A549 (cell line): ENCODE measurements at regions not wholly inside any gene's neighbourhood (a gene's known extent, or its start where the extent isn't known, plus 50 kb on each side); places are given as distances from the start of the nearest gene placed in this dataset.

ENCODE experiments used
- CTCF ChIP-seq: fragments of >200 bp; sonication (Bioruptor Twin); formaldehyde crosslinking; IDR thresholded peaks from 3 replicates; pipeline ENCODE4 v1.5.1; 2016
- HDAC2 ChIP-seq: fragments of 200-600 bp; sonication (generic); IDR thresholded peaks from 2 replicates; pipeline ENCODE4 v1.6.1; 2016
- HMGXB4 ChIP-seq: fragments of 250-450 bp; sonication (Bioruptor Pico); IDR thresholded peaks from 2 replicates; pipeline ENCODE4 v1.5.0; 2021; ENCODE audit warnings: mild to moderate bottlenecking, moderate library complexity, borderline replicate concordance
- MAFK ChIP-seq: fragments of 450-650 bp; IDR thresholded peaks from 2 replicates; pipeline ENCODE4 v1.6.1; 2014; ENCODE audit not compliant: partially characterized antibody
- MYC ChIP-seq: IDR thresholded peaks from 2 replicates; pipeline ENCODE4 v1.6.1; 2012; ENCODE audit warnings: mild to moderate bottlenecking, inconsistent platforms, low read length, improper control_type of control experiment, borderline replicate concordance
- NFE2L2 ChIP-seq: fragments of 150-350 bp; conservative IDR thresholded peaks from 2 replicates; pipeline ENCODE4 v1.6.1; 2014; ENCODE audit warnings: low read length
- PBX3 ChIP-seq: IDR thresholded peaks from 2 replicates; pipeline ENCODE4 v1.6.1; 2012
- POLR2A ChIP-seq: IDR thresholded peaks from 2 replicates; pipeline ENCODE4 v1.6.1; 2012; ENCODE audit warnings: mild to moderate bottlenecking, low read length
- RAD21 ChIP-seq, 2 experiments: fragments of >200 bp in 1 of 2; sonication (Bioruptor Twin) in 1 of 2; formaldehyde crosslinking in 1 of 2; IDR thresholded peaks in 1 of 2; conservative IDR thresholded peaks in 1 of 2; 2 replicates in 1 of 2; 3 replicates in 1 of 2; pipeline ENCODE4 v1.6.1; 2012 to 2018; ENCODE audit warnings: inconsistent platforms in 1 of 2
- REST ChIP-seq: fragments of 200-600 bp; sonication (generic); IDR thresholded peaks from 2 replicates; pipeline ENCODE4 v1.6.1; 2016; ENCODE audit warnings: antibody characterized with exemption, mild to moderate bottlenecking, moderate library complexity
- SMC3 ChIP-seq: fragments of >200 bp; sonication (Bioruptor Twin); formaldehyde crosslinking; IDR thresholded peaks from 3 replicates; pipeline ENCODE4 v1.6.1; 2018; ENCODE audit warnings: inconsistent platforms
- ZFP36 ChIP-seq: fragments of 450-650 bp; IDR thresholded peaks from 2 replicates; pipeline ENCODE4 v1.6.1; 2014; ENCODE audit warnings: borderline replicate concordance; ENCODE audit not compliant: partially characterized antibody

- TF ChIP-seq HDAC2 (no peak), POLR2A (no peak), REST (no peak), CTCF (no peak), MAFK (no peak), NFE2L2 (no peak), HMGXB4 (CRISPR knock-in tag) (no peak), PBX3 (no peak), MYC (no peak), SMC3 (no peak), ZFP36 (no peak), RAD21 (conservative IDR thresholded peaks at IDR 0.05 in 1 of 2, IDR thresholded peaks at IDR 0.05 in 1 of 2) (no peak)
These were observed 729.7 kb downstream of the BCL11B start for GRCh38 chr14:98542316-98542715.
